ENCODE measurements at regions not wholly inside any gene's neighbourhood (a gene's known extent, or its start where the extent isn't known, plus 50 kb on each side); places are given as distances from the start of the nearest gene placed in this dataset.

- Histone ChIP-seq H3K27me3 (ENCODE audit: insufficient read depth, low read length) (no peaks in the 10 kb centered on the region), H3K4me2 (ENCODE audit: insufficient read depth, low read length) (no peak overlapping the region), H3K79me2 (ENCODE audit: insufficient read depth, low read length) (no peaks in the 10 kb centered on the region), H3K4me3 (ENCODE audit: insufficient read depth, low read length) (no peak overlapping the region), H2AFZ (ENCODE audit: low read length) (no peak overlapping the region), H4K20me1 (ENCODE audit: insufficient read depth, low read length) (no peaks in the 10 kb centered on the region), H3K4me1 (ENCODE audit: insufficient read depth, low read length) (no peaks in the 10 kb centered on the region), H3K9me3 (ENCODE audit: low read depth, low read length) (no peaks in the 10 kb centered on the region), H3K27ac (ENCODE audit: low read depth, low read length) (peak overlapping the region; percentile 35), H3K36me3 (ENCODE audit: insufficient read depth, low read length) (no peaks in the 10 kb centered on the region)
- no peak for TF ChIP-seq CTCF (IDR thresholded peaks at IDR 0.05; ENCODE audit: extremely low read depth, low read depth, low read length)
- DNase-seq (ENCODE audit: insufficient read length, low spot score, missing footprints) = no peak
Measured at GRCh38 chr11:38543986-38544385, 1946.0 kb upstream of the RAG2 start.

GRCh38 chr11:38543311-38543710 lies 1945.3 kb upstream of the RAG2 start:
- Histone ChIP-seq H3K4me1 (ENCODE audit: insufficient read depth, low read length) (no peaks in the 10 kb centered on the region), H3K36me3 (ENCODE audit: insufficient read depth, low read length) (no peaks in the 10 kb centered on the region), H3K4me3 (ENCODE audit: insufficient read depth, low read length) (no peak overlapping the region), H2AFZ (ENCODE audit: low read length) (no peak overlapping the region), H3K79me2 (ENCODE audit: insufficient read depth, low read length) (no peaks in the 10 kb centered on the region), H3K4me2 (ENCODE audit: insufficient read depth, low read length) (no peak overlapping the region), H4K20me1 (ENCODE audit: insufficient read depth, low read length) (no peaks in the 10 kb centered on the region), H3K27ac (ENCODE audit: low read depth, low read length) (peak overlapping the region; percentile 35), H3K9me3 (ENCODE audit: low read depth, low read length) (no peaks in the 10 kb centered on the region), H3K27me3 (ENCODE audit: insufficient read depth, low read length) (no peaks in the 10 kb centered on the region)
- no peak for DNase-seq (ENCODE audit: insufficient read length, low spot score, missing footprints)
- TF ChIP-seq CTCF (IDR thresholded peaks at IDR 0.05; ENCODE audit: extremely low read depth, low read depth, low read length) = no peak

- Histone ChIP-seq H3K9me3 (ENCODE audit: low read depth, low read length) (no peaks in the 10 kb centered on the region), H3K27ac (ENCODE audit: low read depth, low read length) (no peak overlapping the region), H3K36me3 (ENCODE audit: insufficient read depth, low read length) (no peaks in the 10 kb centered on the region), H3K4me1 (ENCODE audit: insufficient read depth, low read length) (no peaks in the 10 kb centered on the region), H3K79me2 (ENCODE audit: insufficient read depth, low read length) (no peaks in the 10 kb centered on the region), H3K4me3 (ENCODE audit: insufficient read depth, low read length) (no peak overlapping the region), H4K20me1 (ENCODE audit: insufficient read depth, low read length) (no peaks in the 10 kb centered on the region), H2AFZ (ENCODE audit: low read length) (no peak overlapping the region), H3K4me2 (ENCODE audit: insufficient read depth, low read length) (no peak overlapping the region), H3K27me3 (ENCODE audit: insufficient read depth, low read length) (no peaks in the 10 kb centered on the region)
- no peak for DNase-seq (ENCODE audit: insufficient read length, low spot score, missing footprints)
- no peak for TF ChIP-seq CTCF (IDR thresholded peaks at IDR 0.05; ENCODE audit: extremely low read depth, low read depth, low read length)
Measured at GRCh38 chr11:38538866-38539680, 1941.0 kb upstream of the RAG2 start.

- no peak for TF ChIP-seq CTCF (IDR thresholded peaks at IDR 0.05; ENCODE audit: extremely low read depth, low read depth, low read length)
- no peaks in the 10 kb centered on the region for H3K79me2 ChIP-seq (ENCODE audit: insufficient read depth, low read length)
- H3K4me3 ChIP-seq (ENCODE audit: insufficient read depth, low read length) = no peak overlapping the region
- no peaks in the 10 kb centered on the region for H3K9me3 ChIP-seq (ENCODE audit: low read depth, low read length)
- no peak overlapping the region for H3K27ac ChIP-seq (ENCODE audit: low read depth, low read length)
- no peak overlapping the region for H3K4me2 ChIP-seq (ENCODE audit: insufficient read depth, low read length)
- H4K20me1 ChIP-seq (ENCODE audit: insufficient read depth, low read length) = no peaks in the 10 kb centered on the region
- no peak for DNase-seq (ENCODE audit: insufficient read length, low spot score, missing footprints)
- no peaks in the 10 kb centered on the region for H3K4me1 ChIP-seq (ENCODE audit: insufficient read depth, low read length)
- no peak overlapping the region for H2AFZ ChIP-seq (ENCODE audit: low read length)
- H3K36me3 ChIP-seq (ENCODE audit: insufficient read depth, low read length) = no peaks in the 10 kb centered on the region
- no peaks in the 10 kb centered on the region for H3K27me3 ChIP-seq (ENCODE audit: insufficient read depth, low read length)
Measured at GRCh38 chr11:38530226-38530625, 1932.2 kb upstream of the RAG2 start.

Data from osteoblast (primary cell).